Astrocyte (in vitro differentiated cells and primary cell): ENCODE measurements at regions not wholly inside any gene's neighbourhood (a gene's known extent, or its start where the extent isn't known, plus 50 kb on each side); places are given as distances from the start of the nearest gene placed in this dataset.
"Not testable (repeated sequence)": the region's sequence is repeated elsewhere in the genome, so short reads cannot be mapped to it uniquely, and the experiment has no call there.

ENCODE experiments used
- DNase-seq: peaks from one replicate; pipeline ENCODE4 v3.0.0-alpha.2; 2010; ENCODE audit warnings: low read depth
- FAIRE-seq: peaks from 2 replicates; lab custom pipeline; 2011; peaks lifted over from hg19 to GRCh38; lab: Jason Lieb, UNC
- H2AFZ ChIP-seq: 2 replicates; pipeline ENCODE4 v1.6.0; 2012; ENCODE audit warnings: low read depth, low read length, inconsistent platforms
- H3K27ac ChIP-seq: 2 replicates; pipeline ENCODE4 v1.5.1; 2011; ENCODE audit warnings: low read depth, low read length, inconsistent platforms
- H3K27me3 ChIP-seq: 2 replicates; pipeline ENCODE4 v1.6.0; 2011; ENCODE audit warnings: low read length, inconsistent platforms; ENCODE audit not compliant: insufficient read depth
- H3K36me3 ChIP-seq: 2 replicates; pipeline ENCODE4 v1.5.1; 2011; ENCODE audit warnings: low read length, inconsistent platforms; ENCODE audit not compliant: insufficient read depth
- H3K4me1 ChIP-seq: 2 replicates; pipeline ENCODE4 v1.5.1; 2011; ENCODE audit warnings: low read length, inconsistent platforms; ENCODE audit not compliant: insufficient read depth
- H3K4me2 ChIP-seq: 2 replicates; pipeline ENCODE4 v1.6.0; 2012; ENCODE audit warnings: low read length, inconsistent platforms
- H3K4me3 ChIP-seq: 2 replicates; pipeline ENCODE4 v1.5.1; 2011; ENCODE audit warnings: low read depth, mild to moderate bottlenecking, low read length, inconsistent platforms; ENCODE audit not compliant: insufficient read depth
- H3K79me2 ChIP-seq: 2 replicates; pipeline ENCODE4 v1.6.0; 2012; ENCODE audit warnings: mild to moderate bottlenecking, low read length, inconsistent platforms; ENCODE audit not compliant: insufficient read depth
- H3K9ac ChIP-seq: 2 replicates; pipeline ENCODE4 v1.6.0; 2012; ENCODE audit warnings: mild to moderate bottlenecking, low read length, inconsistent platforms
- H3K9me3 ChIP-seq: 2 replicates; pipeline ENCODE4 v1.5.1; 2012; ENCODE audit warnings: low read depth, mild to moderate bottlenecking, low read length, inconsistent platforms; ENCODE audit not compliant: insufficient read depth
- H4K20me1 ChIP-seq: 2 replicates; pipeline ENCODE4 v1.6.0; 2012; ENCODE audit warnings: low read length, inconsistent platforms; ENCODE audit not compliant: insufficient read depth
- H3K27ac Mint-ChIP-seq: one replicate; pipeline ENCODE4 v1.8.0; 2021; ENCODE audit warnings: mild to moderate bottlenecking, mixed read lengths; ENCODE audit not compliant: unreplicated experiment
- H3K27me3 Mint-ChIP-seq: one replicate; pipeline ENCODE4 v1.8.0; 2021; ENCODE audit warnings: low read depth, mixed read lengths; ENCODE audit not compliant: unreplicated experiment
- H3K36me3 Mint-ChIP-seq: one replicate; pipeline ENCODE4 v1.8.0; 2021; ENCODE audit warnings: low read depth, mixed read lengths; ENCODE audit not compliant: unreplicated experiment
- H3K4me1 Mint-ChIP-seq: one replicate; pipeline ENCODE4 v1.8.0; 2021; ENCODE audit warnings: low read depth, mixed read lengths; ENCODE audit not compliant: unreplicated experiment
- H3K4me3 Mint-ChIP-seq: one replicate; pipeline ENCODE4 v1.8.0; 2021; ENCODE audit warnings: mild to moderate bottlenecking, moderate library complexity, mixed read lengths; ENCODE audit not compliant: unreplicated experiment
- H3K9me3 Mint-ChIP-seq: one replicate; pipeline ENCODE4 v1.8.0; 2021; ENCODE audit warnings: mild to moderate bottlenecking, mixed read lengths; ENCODE audit not compliant: unreplicated experiment
- CTCF ChIP-seq: IDR thresholded peaks from 2 replicates; pipeline ENCODE4 v1.5.1; 2011; ENCODE audit warnings: low read depth, mild to moderate bottlenecking, inconsistent platforms, low read length, moderate library complexity; ENCODE audit not compliant: insufficient read depth
- EZH2 ChIP-seq: IDR thresholded peaks from 2 replicates; pipeline ENCODE4 v1.6.1; 2012; ENCODE audit warnings: mild to moderate bottlenecking, low read length, inconsistent platforms; ENCODE audit not compliant: insufficient read depth

DNA sequence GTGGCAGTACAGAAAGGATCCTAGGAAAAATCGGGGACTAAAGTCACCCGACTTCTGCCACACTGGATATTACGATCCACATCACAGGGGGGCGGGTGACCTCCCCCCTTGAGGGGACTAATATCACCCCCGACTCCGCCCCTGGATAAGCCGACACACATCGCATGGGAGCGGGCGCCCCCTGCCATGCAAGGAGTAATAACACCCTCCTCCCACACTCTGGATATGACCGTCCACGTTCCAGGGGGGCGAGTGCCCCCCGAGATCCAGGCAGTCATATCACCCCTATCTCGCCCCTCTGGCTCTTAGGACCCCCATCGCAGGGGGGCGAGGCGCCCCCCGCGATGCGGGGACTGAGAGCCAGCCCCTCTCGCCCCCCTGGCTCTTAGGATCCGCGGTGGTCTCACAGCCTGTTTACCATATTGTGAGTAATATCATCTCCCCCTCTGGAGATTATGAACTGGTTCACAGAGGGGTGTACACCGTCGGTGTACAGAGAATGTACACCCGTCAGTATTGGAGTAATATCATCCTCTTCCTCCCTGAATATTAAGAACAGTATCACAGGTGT is 423.0 kb downstream of the DIRAS2 start:
- Mint-ChIP-seq H3K27ac (no peak overlapping the region), H3K4me3 (no peak overlapping the region), H3K36me3 (no peaks in the 10 kb centered on the region), H3K4me1 (no peaks in the 10 kb centered on the region), H3K27me3 (peaks cover 15% of the 10 kb centered on the region), H3K9me3 (no peaks in the 10 kb centered on the region)
- Histone ChIP-seq H3K4me1 (no peaks in the 10 kb centered on the region), H4K20me1 (no peaks in the 10 kb centered on the region), H3K9me3 (no peaks in the 10 kb centered on the region), H3K9ac (no peak overlapping the region), H3K4me2 (no peak overlapping the region), H3K4me3 (no peak overlapping the region), H2AFZ (no peak overlapping the region), H3K36me3 (no peaks in the 10 kb centered on the region), H3K79me2 (no peaks in the 10 kb centered on the region), H3K27ac (no peak overlapping the region), H3K27me3 (no peaks in the 10 kb centered on the region)
- TF ChIP-seq EZH2 (no peak), CTCF (no peak)
- DNase-seq (no peak), FAIRE-seq (no peak)

DNA sequence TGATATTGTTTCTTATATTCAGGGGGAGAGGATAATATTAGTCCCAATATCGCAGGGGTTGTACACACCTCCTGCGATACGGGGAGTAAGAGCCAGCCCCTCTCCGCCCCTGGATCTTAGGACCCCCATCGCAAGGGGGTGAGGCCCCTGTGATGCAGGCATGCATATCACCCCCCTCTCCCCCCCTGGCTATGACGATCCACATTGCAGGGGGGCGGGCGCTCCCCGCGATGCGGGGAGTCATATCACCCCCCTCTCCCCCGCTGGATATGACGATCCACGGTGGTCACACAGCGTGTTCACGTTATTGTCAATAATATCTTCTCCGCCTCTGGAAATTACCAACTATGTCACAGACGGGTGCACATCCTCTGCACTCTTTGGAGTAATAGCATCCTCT is 420.7 kb downstream of the DIRAS2 start:
- H3K4me1 ChIP-seq, H3K9me3 Mint-ChIP-seq, H3K4me3 Mint-ChIP-seq, H3K4me3 ChIP-seq, H2AFZ ChIP-seq, DNase-seq, H3K79me2 ChIP-seq, H3K27ac ChIP-seq, FAIRE-seq, H3K27ac Mint-ChIP-seq, H3K9ac ChIP-seq, H4K20me1 ChIP-seq, H3K36me3 ChIP-seq, H3K4me1 Mint-ChIP-seq, H3K4me2 ChIP-seq, H3K27me3 ChIP-seq, H3K36me3 Mint-ChIP-seq, H3K9me3 ChIP-seq: not testable (repeated sequence)
- peaks cover 11% of the 10 kb centered on the region for H3K27me3 Mint-ChIP-seq

DNA sequence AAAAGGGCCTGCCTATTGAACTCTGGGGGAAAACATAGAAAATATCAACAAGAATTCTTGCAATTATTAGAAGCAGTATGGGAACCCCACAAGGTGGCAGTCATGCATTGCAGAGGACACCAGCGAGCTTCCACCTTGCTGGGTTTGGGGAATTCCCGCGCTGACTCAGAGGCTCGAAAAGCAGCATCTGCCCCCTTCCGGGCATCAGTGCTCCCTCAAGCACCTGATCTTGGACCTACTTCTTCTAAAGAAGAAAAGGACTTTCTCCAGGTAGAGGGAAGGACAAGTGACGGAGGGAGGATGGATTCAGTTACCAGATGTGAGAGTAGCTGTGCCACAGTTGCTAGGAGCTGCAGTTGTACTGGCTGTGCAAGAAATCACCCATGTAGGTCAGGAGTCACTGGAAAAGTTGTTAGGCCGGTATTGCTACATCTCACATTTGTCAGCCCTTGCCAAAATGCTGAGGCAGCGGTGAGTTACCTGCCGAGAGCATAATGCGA is 415.7 kb downstream of the DIRAS2 start:
- not testable (repeated sequence) for FAIRE-seq, H3K4me3 Mint-ChIP-seq, H3K27me3 ChIP-seq, H3K27ac ChIP-seq, H3K4me1 Mint-ChIP-seq, H3K27ac Mint-ChIP-seq, H2AFZ ChIP-seq, H3K79me2 ChIP-seq, H3K4me1 ChIP-seq, H4K20me1 ChIP-seq, H3K36me3 ChIP-seq, H3K9me3 Mint-ChIP-seq, H3K36me3 Mint-ChIP-seq, H3K9ac ChIP-seq, H3K9me3 ChIP-seq, H3K4me3 ChIP-seq, H3K4me2 ChIP-seq, H3K27me3 Mint-ChIP-seq
- TF ChIP-seq CTCF: peak; percentile 49
- peak; percentile 14 for DNase-seq

GRCh38 chr9:90233081-90233480 is 409.5 kb downstream of the DIRAS2 start:
- H3K4me3 ChIP-seq, H3K4me1 Mint-ChIP-seq, H3K4me2 ChIP-seq, H4K20me1 ChIP-seq, H3K36me3 ChIP-seq, H3K9ac ChIP-seq, H3K36me3 Mint-ChIP-seq, H3K9me3 Mint-ChIP-seq, H3K27me3 Mint-ChIP-seq, H2AFZ ChIP-seq, H3K27ac Mint-ChIP-seq, H3K9me3 ChIP-seq, H3K79me2 ChIP-seq, DNase-seq, FAIRE-seq, H3K4me1 ChIP-seq, H3K27me3 ChIP-seq, H3K4me3 Mint-ChIP-seq, H3K27ac ChIP-seq: not testable (repeated sequence)
